ENCODE measurements at regions not wholly inside any gene's neighbourhood (a gene's known extent, or its start where the extent isn't known, plus 50 kb on each side); places are given as distances from the start of the nearest gene placed in this dataset.

DNA sequence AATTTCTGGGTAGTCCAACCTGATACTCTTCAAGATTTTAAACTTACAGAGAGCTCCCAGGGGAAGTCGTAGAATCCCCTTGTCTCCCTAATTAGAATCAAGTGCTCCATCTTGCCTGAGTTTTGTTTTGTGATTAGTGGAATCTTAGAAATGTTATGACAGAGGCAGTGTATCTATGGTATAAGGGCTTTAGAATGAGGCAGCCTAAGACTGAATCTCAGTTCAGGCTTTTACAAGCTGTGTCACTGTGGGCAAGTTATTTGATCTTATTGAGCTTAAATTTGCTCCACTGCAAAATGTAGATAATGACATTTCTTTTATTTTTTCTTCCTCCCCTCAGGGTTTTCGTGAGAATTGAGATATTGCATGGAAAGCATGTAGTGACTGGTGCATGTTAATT lies 215.5 kb downstream of the POSTN start:
- H3K9me3 ChIP-seq, result no peaks in the 10 kb centered on the region
- POLR2A ChIA-PET, result no interaction called here
- 3% methylated on average over 2 of the region's 2 CpGs for WGBS (ENCODE audit: missing lambda C conversion rate)
- H3K4me2 ChIP-seq, result no peak overlapping the region
- ATAC-seq (no peak), FAIRE-seq (no peak), DNase-seq (ENCODE audit: low read depth in 1 of 2, low spot score in 1 of 2) (no peak)
- CTCF ChIA-PET, result no interaction called here
- no peak overlapping the region for H3K27ac ChIP-seq
- H3K4me1 ChIP-seq, result no peaks in the 10 kb centered on the region
- TF ChIP-seq BHLHE40 (IDR thresholded peaks at IDR 0.05; ENCODE audit: low read depth, low read length) (no peak), EHF (CRISPR knock-in tag; IDR thresholded peaks at IDR 0.05) (no peak), FOXS1 (CRISPR knock-in tag; IDR thresholded peaks at IDR 0.05) (no peak), MAFK (IDR thresholded peaks at IDR 0.05; ENCODE audit: partially characterized antibody) (no peak), ZSCAN20 (CRISPR knock-in tag; IDR thresholded peaks at IDR 0.05) (no peak), CBX2 (IDR thresholded peaks at IDR 0.05; ENCODE audit: borderline replicate concordance, low read depth) (no peak), JUN (IDR thresholded peaks at IDR 0.05) (no peak), HOXB5 (CRISPR knock-in tag; IDR thresholded peaks at IDR 0.05) (no peak), FOSB (CRISPR knock-in tag; IDR thresholded peaks at IDR 0.05) (no peak), RNF2 (IDR thresholded peaks at IDR 0.05; ENCODE audit: borderline replicate concordance, low read depth) (no peak), HOXB13 (CRISPR knock-in tag; IDR thresholded peaks at IDR 0.05; ENCODE audit: low read depth) (no peak)
- TF ChIP-seq, protein P1, sequence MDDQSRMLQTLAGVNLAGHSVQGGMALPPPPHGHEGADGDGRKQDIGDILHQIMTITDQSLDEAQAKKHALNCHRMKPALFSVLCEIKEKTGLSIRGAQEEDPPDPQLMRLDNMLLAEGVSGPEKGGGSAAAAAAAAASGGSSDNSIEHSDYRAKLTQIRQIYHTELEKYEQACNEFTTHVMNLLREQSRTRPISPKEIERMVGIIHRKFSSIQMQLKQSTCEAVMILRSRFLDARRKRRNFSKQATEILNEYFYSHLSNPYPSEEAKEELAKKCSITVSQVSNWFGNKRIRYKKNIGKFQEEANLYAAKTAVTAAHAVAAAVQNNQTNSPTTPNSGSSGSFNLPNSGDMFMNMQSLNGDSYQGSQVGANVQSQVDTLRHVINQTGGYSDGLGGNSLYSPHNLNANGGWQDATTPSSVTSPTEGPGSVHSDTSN (IDR thresholded peaks at IDR 0.05), result no peak
- TF ChIP-seq, protein P2, sequence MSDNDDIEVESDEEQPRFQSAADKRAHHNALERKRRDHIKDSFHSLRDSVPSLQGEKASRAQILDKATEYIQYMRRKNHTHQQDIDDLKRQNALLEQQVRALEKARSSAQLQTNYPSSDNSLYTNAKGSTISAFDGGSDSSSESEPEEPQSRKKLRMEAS (IDR thresholded peaks at IDR 0.05), result no peak
- H3K4me3 ChIP-seq, result no peak overlapping the region

DNA sequence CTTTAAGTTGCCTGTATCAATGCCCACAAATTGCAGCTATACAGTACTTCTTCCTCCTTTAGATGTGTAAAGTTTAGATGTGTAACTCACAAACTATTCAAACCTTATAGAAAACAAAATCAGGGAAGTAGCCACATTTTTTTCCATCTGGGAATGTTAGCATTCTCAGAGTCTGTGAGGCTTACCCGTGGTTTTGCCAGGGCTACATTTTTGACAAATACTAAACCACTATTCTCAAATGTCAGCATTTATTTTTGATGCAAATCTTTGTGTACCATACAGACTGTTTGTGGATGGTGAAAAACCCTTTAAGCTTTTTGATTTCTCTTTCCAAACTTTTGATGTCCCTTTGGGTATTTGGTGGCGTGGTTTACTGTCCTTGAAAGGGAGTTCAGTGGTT lies 216.4 kb downstream of the POSTN start:
- DNase-seq (ENCODE audit: low read depth in 1 of 2, low spot score in 1 of 2), result no peak
- FAIRE-seq, result no peak
- Histone ChIP-seq H3K4me3 (no peak overlapping the region), H3K9me3 (no peaks in the 10 kb centered on the region), H3K27ac (no peak overlapping the region), H3K4me2 (no peak overlapping the region), H3K4me1 (no peaks in the 10 kb centered on the region)
- TF ChIP-seq EHF (CRISPR knock-in tag; IDR thresholded peaks at IDR 0.05), result no peak
- TF ChIP-seq, protein P3, sequence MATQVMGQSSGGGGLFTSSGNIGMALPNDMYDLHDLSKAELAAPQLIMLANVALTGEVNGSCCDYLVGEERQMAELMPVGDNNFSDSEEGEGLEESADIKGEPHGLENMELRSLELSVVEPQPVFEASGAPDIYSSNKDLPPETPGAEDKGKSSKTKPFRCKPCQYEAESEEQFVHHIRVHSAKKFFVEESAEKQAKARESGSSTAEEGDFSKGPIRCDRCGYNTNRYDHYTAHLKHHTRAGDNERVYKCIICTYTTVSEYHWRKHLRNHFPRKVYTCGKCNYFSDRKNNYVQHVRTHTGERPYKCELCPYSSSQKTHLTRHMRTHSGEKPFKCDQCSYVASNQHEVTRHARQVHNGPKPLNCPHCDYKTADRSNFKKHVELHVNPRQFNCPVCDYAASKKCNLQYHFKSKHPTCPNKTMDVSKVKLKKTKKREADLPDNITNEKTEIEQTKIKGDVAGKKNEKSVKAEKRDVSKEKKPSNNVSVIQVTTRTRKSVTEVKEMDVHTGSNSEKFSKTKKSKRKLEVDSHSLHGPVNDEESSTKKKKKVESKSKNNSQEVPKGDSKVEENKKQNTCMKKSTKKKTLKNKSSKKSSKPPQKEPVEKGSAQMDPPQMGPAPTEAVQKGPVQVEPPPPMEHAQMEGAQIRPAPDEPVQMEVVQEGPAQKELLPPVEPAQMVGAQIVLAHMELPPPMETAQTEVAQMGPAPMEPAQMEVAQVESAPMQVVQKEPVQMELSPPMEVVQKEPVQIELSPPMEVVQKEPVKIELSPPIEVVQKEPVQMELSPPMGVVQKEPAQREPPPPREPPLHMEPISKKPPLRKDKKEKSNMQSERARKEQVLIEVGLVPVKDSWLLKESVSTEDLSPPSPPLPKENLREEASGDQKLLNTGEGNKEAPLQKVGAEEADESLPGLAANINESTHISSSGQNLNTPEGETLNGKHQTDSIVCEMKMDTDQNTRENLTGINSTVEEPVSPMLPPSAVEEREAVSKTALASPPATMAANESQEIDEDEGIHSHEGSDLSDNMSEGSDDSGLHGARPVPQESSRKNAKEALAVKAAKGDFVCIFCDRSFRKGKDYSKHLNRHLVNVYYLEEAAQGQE (IDR thresholded peaks at IDR 0.05), result no peak
- TF ChIP-seq MAFK (IDR thresholded peaks at IDR 0.05; ENCODE audit: partially characterized antibody), result peak; percentile 2
- no peak for TF ChIP-seq ZC3H11A (IDR thresholded peaks at IDR 0.05)
- TF ChIP-seq, protein P4, sequence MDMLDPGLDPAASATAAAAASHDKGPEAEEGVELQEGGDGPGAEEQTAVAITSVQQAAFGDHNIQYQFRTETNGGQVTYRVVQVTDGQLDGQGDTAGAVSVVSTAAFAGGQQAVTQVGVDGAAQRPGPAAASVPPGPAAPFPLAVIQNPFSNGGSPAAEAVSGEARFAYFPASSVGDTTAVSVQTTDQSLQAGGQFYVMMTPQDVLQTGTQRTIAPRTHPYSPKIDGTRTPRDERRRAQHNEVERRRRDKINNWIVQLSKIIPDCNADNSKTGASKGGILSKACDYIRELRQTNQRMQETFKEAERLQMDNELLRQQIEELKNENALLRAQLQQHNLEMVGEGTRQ (IDR thresholded peaks at IDR 0.05), result no peak
- TF ChIP-seq HOXB5 (CRISPR knock-in tag; IDR thresholded peaks at IDR 0.05), result no peak
- no peak for TF ChIP-seq KDM1A (IDR thresholded peaks at IDR 0.05; ENCODE audit: low read depth)
- TF ChIP-seq POLR2A (IDR thresholded peaks at IDR 0.05; ENCODE audit: low read length), result no peak
- no peak for TF ChIP-seq SMC3 (IDR thresholded peaks at IDR 0.05)
- no peak for ATAC-seq
- POLR2A ChIA-PET, result no interaction called here
- WGBS (ENCODE audit: missing lambda C conversion rate), result 0% methylated on average over 2 of the region's 2 CpGs
- CTCF ChIA-PET, result no interaction called here

DNA sequence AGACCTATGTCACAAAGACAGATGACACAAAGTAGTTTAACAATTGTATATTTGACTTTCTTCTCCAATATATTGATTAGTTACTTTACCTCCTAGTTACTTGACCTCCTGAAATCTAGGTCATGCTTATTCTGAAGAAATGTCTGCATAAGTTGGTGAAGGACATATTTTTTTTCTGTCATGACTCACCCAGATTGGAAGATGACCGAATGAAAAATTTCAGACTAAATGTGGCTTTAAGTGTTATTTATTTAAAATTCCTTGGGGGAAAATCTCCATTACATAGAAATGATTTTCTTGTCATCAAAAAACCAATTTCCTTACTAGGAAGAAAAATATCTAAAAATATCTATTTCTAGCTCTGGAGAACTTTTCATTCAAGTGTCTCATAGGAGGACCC lies 217.1 kb downstream of the POSTN start:
- Histone ChIP-seq H3K4me2 (no peak overlapping the region), H3K9me3 (no peaks in the 10 kb centered on the region), H3K27ac (no peak overlapping the region), H3K4me1 (no peaks in the 10 kb centered on the region), H3K4me3 (no peak overlapping the region)
- 3% methylated on average over 1 of the region's 1 CpG for WGBS (ENCODE audit: missing lambda C conversion rate)
- ChIA-PET POLR2A (no interaction called here), CTCF (no interaction called here)
- ATAC-seq (no peak), DNase-seq (ENCODE audit: low read depth in 1 of 2, low spot score in 1 of 2) (no peak), FAIRE-seq (no peak)
- TF ChIP-seq, protein P5, sequence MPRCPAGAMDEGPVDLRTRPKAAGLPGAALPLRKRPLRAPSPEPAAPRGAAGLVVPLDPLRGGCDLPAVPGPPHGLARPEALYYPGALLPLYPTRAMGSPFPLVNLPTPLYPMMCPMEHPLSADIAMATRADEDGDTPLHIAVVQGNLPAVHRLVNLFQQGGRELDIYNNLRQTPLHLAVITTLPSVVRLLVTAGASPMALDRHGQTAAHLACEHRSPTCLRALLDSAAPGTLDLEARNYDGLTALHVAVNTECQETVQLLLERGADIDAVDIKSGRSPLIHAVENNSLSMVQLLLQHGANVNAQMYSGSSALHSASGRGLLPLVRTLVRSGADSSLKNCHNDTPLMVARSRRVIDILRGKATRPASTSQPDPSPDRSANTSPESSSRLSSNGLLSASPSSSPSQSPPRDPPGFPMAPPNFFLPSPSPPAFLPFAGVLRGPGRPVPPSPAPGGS (IDR thresholded peaks at IDR 0.05), result no peak
